Progenitor cell of endocrine pancreas (in vitro differentiated cells): ENCODE measurements at regions not wholly inside any gene's neighbourhood (a gene's known extent, or its start where the extent isn't known, plus 50 kb on each side); places are given as distances from the start of the nearest gene placed in this dataset.
"Not testable (repeated sequence)": the region's sequence is repeated elsewhere in the genome, so short reads cannot be mapped to it uniquely, and the experiment has no call there.

Source experiments
- DNase-seq: peaks from one replicate; pipeline ENCODE4 v3.0.0; 2021; ENCODE audit warnings: low spot score; ENCODE audit not compliant: unreplicated experiment
- H3K27ac Mint-ChIP-seq: 2 replicates; pipeline ENCODE4 v1.8.0; 2021; ENCODE audit warnings: mild to moderate bottlenecking, moderate library complexity, mixed read lengths
- H3K27me3 Mint-ChIP-seq: 2 replicates; pipeline ENCODE4 v1.8.0; 2021; ENCODE audit warnings: mixed read lengths
- H3K36me3 Mint-ChIP-seq: 2 replicates; pipeline ENCODE4 v1.8.0; 2022; ENCODE audit warnings: mixed read lengths; ENCODE audit not compliant: insufficient read depth
- H3K4me1 Mint-ChIP-seq: 2 replicates; pipeline ENCODE4 v1.8.0; 2021; ENCODE audit warnings: low read depth, mixed read lengths
- H3K4me3 Mint-ChIP-seq: 2 replicates; pipeline ENCODE4 v1.8.0; 2021; ENCODE audit warnings: low read depth, mild to moderate bottlenecking, moderate library complexity, mixed read lengths
- H3K9me3 Mint-ChIP-seq: 2 replicates; pipeline ENCODE4 v1.8.0; 2021; ENCODE audit warnings: low read depth, mixed read lengths
- TF ChIP-seq, protein P1 (sequence below): fragments of 200-600 bp; sonication (generic); IDR thresholded peaks from one replicate; pipeline ENCODE4 v1.5.0; 2021; ENCODE audit warnings: antibody characterized with exemption, mild to moderate bottlenecking; ENCODE audit not compliant: unreplicated experiment

DNA sequence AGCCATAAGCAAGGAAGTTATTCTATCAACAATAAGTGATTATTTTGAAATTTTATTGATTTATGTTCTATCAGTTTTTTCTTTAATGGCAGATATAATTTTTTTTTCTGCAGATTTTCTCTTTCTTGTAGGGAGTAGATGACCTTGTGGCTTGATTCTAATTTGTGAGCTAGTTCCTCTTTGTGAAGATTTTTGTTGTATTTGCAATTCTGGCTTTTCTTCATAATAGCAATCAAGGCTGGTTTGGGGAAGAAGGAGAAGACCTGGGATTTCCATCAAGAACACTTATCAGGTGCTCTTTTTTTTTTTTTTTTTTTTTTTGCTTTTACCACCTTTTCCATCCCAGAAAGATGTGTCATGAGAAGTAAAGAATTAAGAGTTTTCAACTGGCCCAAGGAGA lies 324.2 kb upstream of the MAN1A1 start:
- TF ChIP-seq, protein P1, sequence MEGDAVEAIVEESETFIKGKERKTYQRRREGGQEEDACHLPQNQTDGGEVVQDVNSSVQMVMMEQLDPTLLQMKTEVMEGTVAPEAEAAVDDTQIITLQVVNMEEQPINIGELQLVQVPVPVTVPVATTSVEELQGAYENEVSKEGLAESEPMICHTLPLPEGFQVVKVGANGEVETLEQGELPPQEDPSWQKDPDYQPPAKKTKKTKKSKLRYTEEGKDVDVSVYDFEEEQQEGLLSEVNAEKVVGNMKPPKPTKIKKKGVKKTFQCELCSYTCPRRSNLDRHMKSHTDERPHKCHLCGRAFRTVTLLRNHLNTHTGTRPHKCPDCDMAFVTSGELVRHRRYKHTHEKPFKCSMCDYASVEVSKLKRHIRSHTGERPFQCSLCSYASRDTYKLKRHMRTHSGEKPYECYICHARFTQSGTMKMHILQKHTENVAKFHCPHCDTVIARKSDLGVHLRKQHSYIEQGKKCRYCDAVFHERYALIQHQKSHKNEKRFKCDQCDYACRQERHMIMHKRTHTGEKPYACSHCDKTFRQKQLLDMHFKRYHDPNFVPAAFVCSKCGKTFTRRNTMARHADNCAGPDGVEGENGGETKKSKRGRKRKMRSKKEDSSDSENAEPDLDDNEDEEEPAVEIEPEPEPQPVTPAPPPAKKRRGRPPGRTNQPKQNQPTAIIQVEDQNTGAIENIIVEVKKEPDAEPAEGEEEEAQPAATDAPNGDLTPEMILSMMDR = no peak
- no peaks in the 10 kb centered on the region for H3K36me3 Mint-ChIP-seq
- no peak overlapping the region for H3K27ac Mint-ChIP-seq
- H3K4me3 Mint-ChIP-seq = no peak overlapping the region
- H3K4me1 Mint-ChIP-seq = peaks cover 4% of the 10 kb centered on the region
- peaks cover 2% of the 10 kb centered on the region for H3K27me3 Mint-ChIP-seq
- H3K9me3 Mint-ChIP-seq = no peaks in the 10 kb centered on the region
- DNase-seq = no peak

- Mint-ChIP-seq H3K4me3 (no peak overlapping the region), H3K27me3 (peaks cover 2% of the 10 kb centered on the region), H3K27ac (no peak overlapping the region), H3K4me1 (peaks cover 4% of the 10 kb centered on the region), H3K9me3 (no peaks in the 10 kb centered on the region), H3K36me3 (no peaks in the 10 kb centered on the region)
- TF ChIP-seq, protein P1 = no peak
- DNase-seq = no peak
These were observed 323.2 kb upstream of the MAN1A1 start for GRCh38 chr6:119672725-119673124.

DNA sequence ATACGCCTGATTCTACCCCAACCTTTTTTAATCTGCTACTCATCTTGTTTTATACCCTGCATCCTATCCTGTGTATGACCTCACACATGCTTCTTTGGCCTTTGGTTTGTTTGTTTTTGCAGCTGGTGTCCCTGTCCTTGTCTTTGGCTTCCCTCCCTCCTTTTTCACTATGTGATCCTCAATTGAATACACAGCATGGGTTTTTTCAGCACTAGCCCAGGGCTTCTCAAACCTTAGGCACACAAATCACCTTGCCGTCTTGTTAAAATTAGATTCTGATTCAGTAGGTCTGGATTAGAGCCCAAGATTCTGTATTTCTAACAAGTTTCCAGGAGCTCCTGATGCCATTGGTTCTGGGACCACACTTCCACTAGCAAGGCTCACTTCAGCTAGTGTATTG lies 321.5 kb upstream of the MAN1A1 start:
- Mint-ChIP-seq H3K36me3 (peaks cover 1% of the 10 kb centered on the region), H3K4me1 (peaks cover 4% of the 10 kb centered on the region), H3K4me3 (no peak overlapping the region), H3K27me3 (peaks cover 2% of the 10 kb centered on the region), H3K9me3 (peaks cover 4% of the 10 kb centered on the region), H3K27ac (no peak overlapping the region)
- DNase-seq = no peak
- TF ChIP-seq, protein P1 = no peak

DNA sequence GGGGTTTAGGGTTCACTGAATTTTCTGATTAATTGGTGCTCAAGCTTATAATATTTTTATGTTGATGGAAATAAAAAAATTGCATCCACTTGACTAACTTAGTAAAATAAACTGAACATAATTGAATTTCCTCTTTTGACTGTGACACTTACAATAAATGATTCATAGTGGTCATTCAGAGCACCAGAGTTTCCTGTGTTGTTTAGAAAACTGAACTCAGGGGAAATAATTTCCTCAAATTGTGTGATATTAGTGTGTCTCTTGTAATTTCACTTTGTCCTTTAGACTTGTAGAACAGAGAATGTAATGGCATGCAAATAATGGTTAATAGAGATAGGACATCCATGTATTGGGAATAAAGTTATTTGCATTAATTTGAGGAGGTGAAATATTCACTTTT lies 319.7 kb upstream of the MAN1A1 start:
- Mint-ChIP-seq H3K27me3 (peaks cover 2% of the 10 kb centered on the region), H3K9me3 (peaks cover 4% of the 10 kb centered on the region), H3K4me1 (peaks cover 4% of the 10 kb centered on the region), H3K4me3 (no peak overlapping the region), H3K27ac (no peak overlapping the region), H3K36me3 (peaks cover 1% of the 10 kb centered on the region)
- no peak for DNase-seq
- TF ChIP-seq, protein P1 = no peak

DNA sequence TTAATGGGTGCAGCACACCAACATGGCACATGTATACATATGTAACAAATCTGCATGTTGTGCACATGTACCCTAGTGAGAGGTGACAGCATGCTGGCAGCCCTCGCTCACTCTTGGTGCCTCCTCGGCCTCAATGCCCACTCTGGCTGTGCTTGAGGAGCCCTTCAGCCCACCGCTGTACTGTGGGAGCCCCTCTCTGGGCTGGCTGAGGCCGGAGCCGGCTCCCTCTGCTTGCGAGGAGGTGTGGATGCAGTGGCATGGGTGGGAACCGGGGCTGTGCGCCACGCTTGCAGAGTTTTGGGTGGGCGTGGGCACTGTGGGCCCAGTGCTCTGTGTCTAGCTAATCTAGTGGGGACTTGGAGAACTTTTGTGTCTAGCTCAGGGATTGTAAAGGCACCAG lies 315.9 kb upstream of the MAN1A1 start:
- H3K4me3 Mint-ChIP-seq, H3K9me3 Mint-ChIP-seq, H3K27me3 Mint-ChIP-seq, H3K36me3 Mint-ChIP-seq, H3K4me1 Mint-ChIP-seq, H3K27ac Mint-ChIP-seq, DNase-seq: not testable (repeated sequence)

- H3K27ac Mint-ChIP-seq = no peak overlapping the region
- TF ChIP-seq, protein P1 = no peak
- peaks cover 13% of the 10 kb centered on the region for H3K4me1 Mint-ChIP-seq
- peaks cover 1% of the 10 kb centered on the region for H3K36me3 Mint-ChIP-seq
- no peaks in the 10 kb centered on the region for H3K27me3 Mint-ChIP-seq
- no peak for DNase-seq
- no peak overlapping the region for H3K4me3 Mint-ChIP-seq
- H3K9me3 Mint-ChIP-seq = peaks cover 6% of the 10 kb centered on the region
These were observed 312.1 kb upstream of the MAN1A1 start for GRCh38 chr6:119661628-119662027.
